ENCODE measurements at regions not wholly inside any gene's neighbourhood (a gene's known extent, or its start where the extent isn't known, plus 50 kb on each side); places are given as distances from the start of the nearest gene placed in this dataset.

DNA sequence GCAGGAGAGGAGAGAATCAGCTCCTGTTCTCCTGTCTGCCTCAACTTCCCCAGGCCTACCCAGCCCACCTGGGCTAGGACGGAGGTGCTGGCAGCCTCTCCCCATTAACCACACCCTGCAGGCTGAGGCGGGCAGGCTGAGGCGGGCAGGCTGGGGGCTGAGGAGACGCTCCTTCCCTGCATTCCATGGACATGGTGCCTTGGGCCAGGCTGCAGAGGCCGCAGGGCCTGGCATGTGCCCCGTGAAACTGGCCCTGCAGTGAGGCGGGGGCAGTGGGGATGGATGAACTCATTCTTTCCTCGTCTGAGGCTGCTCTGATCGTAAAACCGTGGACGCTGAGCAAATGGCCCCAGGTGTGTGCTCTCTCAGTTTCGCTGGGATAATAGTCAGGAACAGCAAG is 84.7 kb upstream of the LAPTM4A start:
- Histone ChIP-seq H3K9me3 (ENCODE audit: control insufficient read depth in 1 of 2, insufficient read depth in 1 of 2, low read depth in 1 of 2, low read length in 2 of 2) (no peaks in the 10 kb centered on the region), H3K79me2 (ENCODE audit: insufficient read depth, low read length) (no peaks in the 10 kb centered on the region), H3K4me2 (ENCODE audit: low read length) (no peak overlapping the region), H3K27me3 (ENCODE audit: insufficient read depth, low read length) (no peaks in the 10 kb centered on the region), H3K4me3 (replicated peaks in 1 of 2; ENCODE audit: low read depth in 1 of 2, low read length in 2 of 2) (no peak overlapping the region), H2AFZ (ENCODE audit: low read depth, low read length, poor library complexity, severe bottlenecking) (peak overlapping the region; percentile 93), H3K4me1 (ENCODE audit: control insufficient read depth in 1 of 2, insufficient read depth in 2 of 2, low read length in 2 of 2) (peaks cover 0 to 19% of the 10 kb centered on the region in 2 experiments; a peak in 2 of 4 replicates), H3K36me3 (ENCODE audit: control insufficient read depth in 1 of 2, insufficient read depth in 2 of 2, low read length in 2 of 2) (no peaks in the 10 kb centered on the region), H3K9ac (ENCODE audit: low read length) (0 out of 2 replicates have a peak overlapping the region, but pooled peaks have one; percentile 32), H3K9me2 (ENCODE audit: insufficient read depth) (no peaks in the 10 kb centered on the region), H3K27ac (ENCODE audit: low read depth, low read length) (no peak overlapping the region), H4K20me1 (ENCODE audit: insufficient read depth) (no peaks in the 10 kb centered on the region)
- TF ChIP-seq ZBTB33 (IDR thresholded peaks at IDR 0.05; ENCODE audit: extremely low read depth, insufficient replicate concordance, low read length) = no peak
- no peak for TF ChIP-seq SRF (IDR thresholded peaks at IDR 0.05; ENCODE audit: low read depth)
- TF ChIP-seq JUND (IDR thresholded peaks at IDR 0.05) = no peak
- TF ChIP-seq EZH2phosphoT487 (IDR thresholded peaks at IDR 0.05; ENCODE audit: borderline replicate concordance) = no peak
- TF ChIP-seq SIN3A (IDR thresholded peaks at IDR 0.05; ENCODE audit: low read depth) = no peak
- TF ChIP-seq CEBPB (IDR thresholded peaks at IDR 0.05; ENCODE audit: low read depth) = no peak
- no peak for TF ChIP-seq FOSL1 (IDR thresholded peaks at IDR 0.05; ENCODE audit: low read depth)
- TF ChIP-seq SP1 (IDR thresholded peaks at IDR 0.05; ENCODE audit: low read depth) = no peak
- ChIA-PET CTCF (interaction anchor here (0.9 to 1.8 kb wide), 6 partner anchors 9 to 155 kb away, joined by 3 to 10 read pairs (median 4); partner anchors contain the start of gene SDC1), RAD21 (ENCODE audit: low non-redundant PET in 1 of 2, low total read pairs in 2 of 2, uncharacterized antibody in 2 of 2, unreplicated experiment in 2 of 2) (interaction anchor here in 1 of 2 experiments (1.4 kb wide), 1 partner anchor 155 kb away, joined by 3 read pairs; no protein-coding TSS in a partner anchor), POLR2A (interaction anchor here (1.3 kb wide), 1 partner anchor 89 kb away, joined by 4 read pairs; the partner anchor contains the start of gene SDC1)
- DNase-seq (ENCODE audit: low read depth, low spot score) (no peak), ATAC-seq (peak; percentile 14; the same call in 1 of the 2 replicates)
- intact Hi-C loops (cut with micrococcal nuclease) = loop anchor here (5.0 kb wide), 1 partner anchor 86 kb away; no protein-coding TSS in a partner anchor
- BruUV-seq (replicated peaks) = no TSS peak
